Peyer's patch (tissue), 4 donors: ENCODE measurements at regions not wholly inside any gene's neighbourhood (a gene's known extent, or its start where the extent isn't known, plus 50 kb on each side); places are given as distances from the start of the nearest gene placed in this dataset.

Experiments used
- DNase-seq, 3 donors: peaks; one replicate each; pipeline ENCODE4 v3.0.0-alpha.2; 2017 to 2019
- H3K27ac ChIP-seq, 4 donors: fragments of 200-600 bp; sonication (generic); one replicate each; pipeline ENCODE4 v1.5.1; 2016 to 2019
- H3K27me3 ChIP-seq, 2 donors: fragments of 200-600 bp; sonication (generic); one replicate each; pipeline ENCODE4 v1.5.1; 2019
- H3K36me3 ChIP-seq, 3 donors: fragments of 200-600 bp; sonication (generic); one replicate each; pipeline ENCODE4 v1.5.1; 2016 to 2019
- H3K4me1 ChIP-seq, 4 donors: fragments of 200-600 bp; sonication (generic); one replicate each; pipeline ENCODE4 v1.5.1; 2016 to 2019
- H3K4me3 ChIP-seq, 4 donors: fragments of 200-600 bp; sonication (generic); 1 replicate in 3 of 4; 2 replicates in 1 of 4; pipeline ENCODE4 v1.5.1; 2016 to 2019; ENCODE audit warnings: mild to moderate bottlenecking in 1 of 4
- H3K9me3 ChIP-seq, 4 donors: fragments of 200-600 bp; sonication (generic); one replicate each; pipeline ENCODE4 v1.5.1; 2016 to 2019; ENCODE audit warnings: mild to moderate bottlenecking in 1 of 4
- POLR2A ChIP-seq, 2 donors: fragments of 450-650 bp; IDR thresholded peaks; one replicate each; pipeline ENCODE4 v1.5.1; 2017; ENCODE audit warnings: antibody characterized with exemption in 2 of 2, mild to moderate bottlenecking in 2 of 2, moderate library complexity in 2 of 2
- small RNA-seq, 2 donors: library from RNA; depleted of rRNA; stranded (forward); fragments of <200 nt; gene quantifications; one replicate each; pipeline ENCODE3, GENCODE V24; 2016
- TF ChIP-seq, protein P1 (sequence below), 6 experiments: fragments of 450-650 bp in 4 of 6; fragments of 200-600 bp in 2 of 6; sonication (generic) in 1 of 6; IDR thresholded peaks; one replicate each; pipeline ENCODE4 v1.5.1; 2017 to 2019; ENCODE audit warnings: antibody characterized with exemption in 6 of 6, mild to moderate bottlenecking in 3 of 6, moderate library complexity in 1 of 6

DNA sequence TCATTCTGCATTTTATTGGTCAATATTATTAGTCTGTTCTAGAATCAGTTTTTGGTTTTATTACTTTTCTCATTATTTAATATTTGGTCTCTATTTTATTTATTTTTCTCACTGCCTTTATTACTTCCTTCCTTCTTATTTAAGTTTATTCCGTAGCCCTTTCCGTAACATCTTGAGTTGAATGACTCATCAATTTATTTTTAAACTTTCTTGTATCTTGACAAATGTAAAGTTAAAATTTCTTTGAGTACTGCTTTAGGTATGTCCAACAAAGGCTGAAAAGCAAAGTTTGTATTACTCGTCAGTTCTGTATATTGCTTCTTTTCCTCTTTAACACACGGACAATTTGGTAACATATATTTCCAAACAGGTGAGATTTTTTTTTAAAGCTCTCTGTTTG, 192.0 kb downstream of the CD109 start:
- Histone ChIP-seq H3K9me3 (no peaks in the 10 kb centered on the region), H3K36me3 (no peaks in the 10 kb centered on the region), H3K27me3 (no peaks in the 10 kb centered on the region), H3K4me1 (no peaks in the 10 kb centered on the region), H3K4me3 (no peak overlapping the region), H3K27ac (no peak overlapping the region)
- TF ChIP-seq, protein P1, sequence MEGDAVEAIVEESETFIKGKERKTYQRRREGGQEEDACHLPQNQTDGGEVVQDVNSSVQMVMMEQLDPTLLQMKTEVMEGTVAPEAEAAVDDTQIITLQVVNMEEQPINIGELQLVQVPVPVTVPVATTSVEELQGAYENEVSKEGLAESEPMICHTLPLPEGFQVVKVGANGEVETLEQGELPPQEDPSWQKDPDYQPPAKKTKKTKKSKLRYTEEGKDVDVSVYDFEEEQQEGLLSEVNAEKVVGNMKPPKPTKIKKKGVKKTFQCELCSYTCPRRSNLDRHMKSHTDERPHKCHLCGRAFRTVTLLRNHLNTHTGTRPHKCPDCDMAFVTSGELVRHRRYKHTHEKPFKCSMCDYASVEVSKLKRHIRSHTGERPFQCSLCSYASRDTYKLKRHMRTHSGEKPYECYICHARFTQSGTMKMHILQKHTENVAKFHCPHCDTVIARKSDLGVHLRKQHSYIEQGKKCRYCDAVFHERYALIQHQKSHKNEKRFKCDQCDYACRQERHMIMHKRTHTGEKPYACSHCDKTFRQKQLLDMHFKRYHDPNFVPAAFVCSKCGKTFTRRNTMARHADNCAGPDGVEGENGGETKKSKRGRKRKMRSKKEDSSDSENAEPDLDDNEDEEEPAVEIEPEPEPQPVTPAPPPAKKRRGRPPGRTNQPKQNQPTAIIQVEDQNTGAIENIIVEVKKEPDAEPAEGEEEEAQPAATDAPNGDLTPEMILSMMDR (IDR thresholded peaks at IDR 0.05), result no peak
- TF ChIP-seq POLR2A (IDR thresholded peaks at IDR 0.05), result no peak
- no peak for DNase-seq

DNA sequence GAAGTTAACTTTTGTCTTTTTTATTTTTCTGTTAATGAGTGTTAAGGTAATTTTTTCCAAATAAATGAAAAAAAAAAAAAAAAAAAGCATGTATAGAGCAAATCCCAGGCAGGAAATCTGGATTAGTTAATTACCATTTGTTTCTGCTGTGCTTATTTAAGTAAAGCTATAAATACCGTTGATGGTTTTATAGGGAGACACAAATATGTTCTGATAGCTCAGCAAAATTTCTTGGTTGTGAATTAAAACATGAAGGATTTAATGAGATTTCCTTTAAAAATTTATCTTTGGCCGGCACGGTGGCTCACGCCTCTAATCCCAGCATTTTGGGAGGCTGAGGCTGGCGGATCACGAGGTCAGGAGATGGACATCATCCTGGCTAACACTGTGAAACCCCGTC, 189.4 kb downstream of the CD109 start:
- Histone ChIP-seq H3K4me3 (no peak overlapping the region), H3K4me1 (no peaks in the 10 kb centered on the region), H3K27me3 (no peaks in the 10 kb centered on the region), H3K27ac (no peak overlapping the region), H3K9me3 (no peaks in the 10 kb centered on the region), H3K36me3 (no peaks in the 10 kb centered on the region)
- no peak for DNase-seq
- no peak for TF ChIP-seq POLR2A (IDR thresholded peaks at IDR 0.05)
- TF ChIP-seq, protein P1 (IDR thresholded peaks at IDR 0.05), result no peak

DNA sequence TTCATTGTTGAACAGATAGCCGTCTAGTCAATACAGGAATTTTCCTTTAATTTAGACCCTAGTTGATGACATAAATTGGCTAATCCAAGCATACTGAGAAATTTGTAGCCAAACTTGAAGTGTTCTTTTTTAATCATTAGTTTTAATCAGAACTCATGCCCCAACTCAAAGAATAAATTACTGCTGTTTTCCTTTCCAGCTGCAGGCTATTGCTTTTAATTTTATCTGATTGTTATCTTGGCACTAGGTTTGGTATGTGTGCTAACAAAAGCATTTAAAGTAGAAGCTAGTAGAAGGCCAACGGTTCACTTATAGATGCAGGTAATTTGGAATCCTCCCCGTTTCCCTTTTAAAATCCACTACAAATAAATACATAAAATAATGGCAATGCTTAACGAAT, 188.5 kb downstream of the CD109 start:
- H3K27me3 ChIP-seq, result no peaks in the 10 kb centered on the region
- no peak for DNase-seq
- no peak overlapping the region for H3K27ac ChIP-seq
- TF ChIP-seq, protein P1 (IDR thresholded peaks at IDR 0.05), result no peak
- no peak for TF ChIP-seq POLR2A (IDR thresholded peaks at IDR 0.05)
- no peaks in the 10 kb centered on the region for H3K4me1 ChIP-seq
- H3K9me3 ChIP-seq, result no peaks in the 10 kb centered on the region
- H3K36me3 ChIP-seq, result no peaks in the 10 kb centered on the region
- H3K4me3 ChIP-seq, result no peak overlapping the region

DNA sequence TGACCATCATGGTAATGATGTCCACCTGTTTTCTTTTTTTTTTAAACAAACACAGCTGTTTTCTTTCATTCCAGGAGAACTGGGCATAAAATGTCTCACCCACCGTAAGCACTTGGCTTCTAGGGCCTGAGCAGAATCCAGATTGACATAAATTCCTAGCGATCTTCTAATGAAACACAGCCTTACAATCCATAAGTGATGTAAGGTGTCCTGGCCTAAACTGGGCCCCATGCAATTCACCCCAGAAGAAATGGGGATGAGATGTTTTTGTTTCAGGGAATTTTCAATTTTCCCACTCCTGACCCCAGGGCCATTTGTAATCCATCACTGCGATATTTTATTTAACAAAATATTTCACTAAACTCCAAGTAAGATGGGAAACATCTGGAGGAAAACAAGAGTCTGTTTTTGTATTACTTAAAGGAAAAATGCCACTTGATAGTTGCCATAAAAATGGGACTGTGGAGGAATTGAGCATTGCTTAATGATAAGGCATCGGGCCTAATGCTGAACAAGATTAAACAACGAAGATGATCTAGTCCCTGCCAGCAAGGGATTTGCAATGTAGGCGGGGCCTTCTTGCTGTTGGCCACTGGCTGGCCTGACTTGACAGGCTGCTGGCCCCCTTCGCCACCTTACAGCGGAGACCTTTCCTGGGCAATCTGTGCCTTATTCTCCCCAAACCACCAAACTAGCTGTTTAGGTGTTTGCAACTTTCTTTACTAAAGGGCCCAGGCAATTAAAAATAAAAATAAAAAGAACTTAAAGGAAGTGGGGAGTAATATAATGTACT, 183.7 kb downstream of the CD109 start:
- Histone ChIP-seq H3K4me1 (no peaks in the 10 kb centered on the region), H3K27me3 (no peaks in the 10 kb centered on the region), H3K36me3 (no peaks in the 10 kb centered on the region), H3K9me3 (no peaks in the 10 kb centered on the region), H3K27ac (no peak overlapping the region), H3K4me3 (no peak overlapping the region)
- no peak for DNase-seq
- no peak for TF ChIP-seq POLR2A (IDR thresholded peaks at IDR 0.05)
- TF ChIP-seq, protein P1 (IDR thresholded peaks at IDR 0.05), result no peak

DNA sequence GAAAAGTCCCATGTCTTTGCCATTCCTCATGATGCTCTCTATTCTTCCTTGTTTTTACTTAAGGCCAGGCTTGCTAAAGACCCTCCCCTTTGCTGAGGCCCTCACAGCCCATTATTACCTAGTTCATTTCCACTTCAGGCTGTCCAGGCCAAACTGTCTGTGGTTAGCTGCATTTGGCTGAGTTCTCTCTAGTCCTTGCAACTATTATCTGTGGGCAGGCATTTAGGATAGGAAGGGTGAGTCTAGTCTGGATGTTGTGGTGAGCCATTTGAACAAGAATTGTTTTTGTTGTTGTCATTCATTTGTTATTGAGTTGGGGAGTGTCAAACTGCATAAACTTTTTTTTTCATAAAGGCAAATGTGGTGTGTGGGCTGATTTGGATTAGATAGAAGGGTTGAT, 182.4 kb downstream of the CD109 start:
- H3K36me3 ChIP-seq, result no peaks in the 10 kb centered on the region
- H3K4me3 ChIP-seq, result no peak overlapping the region
- no peak for DNase-seq
- no peaks in the 10 kb centered on the region for H3K27me3 ChIP-seq
- H3K4me1 ChIP-seq, result no peaks in the 10 kb centered on the region
- H3K9me3 ChIP-seq, result no peaks in the 10 kb centered on the region
- no peak overlapping the region for H3K27ac ChIP-seq
- TF ChIP-seq, protein P1 (IDR thresholded peaks at IDR 0.05), result no peak
- no peak for TF ChIP-seq POLR2A (IDR thresholded peaks at IDR 0.05)

Small RNA genes in the stretch of these regions (small RNA-seq; reads per million reads assigned to genes)
- gene AL356277.1 (0 reads per million in 2 donors), gene TXNP7 (0 reads per million in 2 donors)
